ENCODE measurements at regions not wholly inside any gene's neighbourhood (a gene's known extent, or its start where the extent isn't known, plus 50 kb on each side); places are given as distances from the start of the nearest gene placed in this dataset.

DNA sequence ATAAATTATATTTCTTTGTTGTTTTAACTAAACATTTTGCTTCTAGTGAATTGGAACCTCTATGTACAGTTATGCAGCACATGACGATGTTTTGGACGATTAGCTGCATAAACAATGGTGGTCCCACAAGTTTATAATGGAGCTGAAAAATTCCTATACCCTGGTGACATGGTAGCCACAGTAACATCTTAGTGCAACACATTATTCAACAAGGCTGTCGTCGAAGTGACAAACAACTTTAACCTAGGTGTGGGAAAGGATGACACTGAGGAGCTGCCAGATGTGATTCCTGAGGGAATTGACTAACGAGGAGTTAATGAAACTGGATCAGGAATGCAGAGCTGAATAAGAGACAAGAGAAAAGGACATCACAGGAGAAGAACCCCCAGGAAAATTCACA is 588.9 kb upstream of the EPHA6 start:
- TF ChIP-seq CTCF (IDR thresholded peaks at IDR 0.05) (no peak), POLR2A (IDR thresholded peaks at IDR 0.05) (no peak)
